ENCODE measurements at regions not wholly inside any gene's neighbourhood (a gene's known extent, or its start where the extent isn't known, plus 50 kb on each side); places are given as distances from the start of the nearest gene placed in this dataset.
"Not testable (repeated sequence)": the region's sequence is repeated elsewhere in the genome, so short reads cannot be mapped to it uniquely, and the experiment has no call there.

DNA sequence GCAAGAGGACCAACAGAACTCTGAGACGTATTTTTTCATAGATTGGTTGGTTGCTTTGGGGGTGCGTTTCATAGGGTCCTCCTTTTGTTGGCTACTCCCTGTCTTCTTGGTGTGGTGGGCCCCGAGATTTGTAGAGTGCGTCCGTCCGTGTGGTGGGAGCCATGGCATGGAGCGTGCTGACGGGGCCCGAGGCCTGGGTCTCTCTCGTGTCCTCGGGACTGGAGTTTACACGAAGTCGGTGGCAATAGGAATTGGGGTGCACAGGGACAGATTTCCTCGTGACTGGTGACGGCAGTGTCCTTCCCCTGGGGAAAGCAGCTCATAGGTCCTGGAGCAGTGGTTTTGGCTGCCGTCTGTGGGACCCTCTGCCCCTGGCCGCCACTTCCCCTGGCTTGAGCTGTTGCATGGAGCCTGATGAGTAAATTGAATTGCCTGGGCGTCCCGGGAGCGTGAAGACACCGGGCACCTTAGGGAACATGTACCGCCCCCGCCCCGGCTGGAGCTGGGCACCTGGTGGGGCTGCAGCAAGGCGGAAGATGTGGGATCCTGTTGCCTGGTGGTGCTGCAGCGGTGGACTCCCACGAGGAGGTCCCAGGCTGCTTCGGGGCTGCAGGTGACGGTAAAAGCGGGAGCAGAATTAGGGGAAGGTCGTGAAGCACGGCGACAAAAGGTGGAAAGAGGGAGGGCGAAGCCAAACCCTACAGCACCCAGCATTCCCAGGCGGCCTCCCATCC, 153.7 kb upstream of the ALG10B start:
- Histone ChIP-seq H3K9me2 (replicated peaks; ENCODE audit: insufficient read depth) (no peaks in the 10 kb centered on the region), H3K27ac (no peak overlapping the region), H3K27me3 (no peaks in the 10 kb centered on the region), H3K4me1 (ENCODE audit: insufficient read depth) (no peaks in the 10 kb centered on the region), H3K4me3 (no peak overlapping the region), H3K4me2 (no peak overlapping the region), H3K79me2 (no peaks in the 10 kb centered on the region), H3K36me3 (replicated peaks; ENCODE audit: insufficient read depth, low read depth) (no peaks in the 10 kb centered on the region), H3K9me3 (ENCODE audit: low read depth) (no peaks in the 10 kb centered on the region), H4K20me1 (ENCODE audit: insufficient read depth, poor library complexity, severe bottlenecking) (no peaks in the 10 kb centered on the region), H2AFZ (no peak overlapping the region)
- DNase-seq (ENCODE audit: low spot score), result no peak
- TF ChIP-seq EZH2 (IDR thresholded peaks at IDR 0.05; ENCODE audit: borderline replicate concordance) (no peak), EZH2phosphoT487 (IDR thresholded peaks at IDR 0.05; ENCODE audit: low read depth, severe bottlenecking, unreplicated experiment) (no peak)
- TF ChIP-seq, protein P1, sequence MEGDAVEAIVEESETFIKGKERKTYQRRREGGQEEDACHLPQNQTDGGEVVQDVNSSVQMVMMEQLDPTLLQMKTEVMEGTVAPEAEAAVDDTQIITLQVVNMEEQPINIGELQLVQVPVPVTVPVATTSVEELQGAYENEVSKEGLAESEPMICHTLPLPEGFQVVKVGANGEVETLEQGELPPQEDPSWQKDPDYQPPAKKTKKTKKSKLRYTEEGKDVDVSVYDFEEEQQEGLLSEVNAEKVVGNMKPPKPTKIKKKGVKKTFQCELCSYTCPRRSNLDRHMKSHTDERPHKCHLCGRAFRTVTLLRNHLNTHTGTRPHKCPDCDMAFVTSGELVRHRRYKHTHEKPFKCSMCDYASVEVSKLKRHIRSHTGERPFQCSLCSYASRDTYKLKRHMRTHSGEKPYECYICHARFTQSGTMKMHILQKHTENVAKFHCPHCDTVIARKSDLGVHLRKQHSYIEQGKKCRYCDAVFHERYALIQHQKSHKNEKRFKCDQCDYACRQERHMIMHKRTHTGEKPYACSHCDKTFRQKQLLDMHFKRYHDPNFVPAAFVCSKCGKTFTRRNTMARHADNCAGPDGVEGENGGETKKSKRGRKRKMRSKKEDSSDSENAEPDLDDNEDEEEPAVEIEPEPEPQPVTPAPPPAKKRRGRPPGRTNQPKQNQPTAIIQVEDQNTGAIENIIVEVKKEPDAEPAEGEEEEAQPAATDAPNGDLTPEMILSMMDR (IDR thresholded peaks at IDR 0.05; ENCODE audit: poor library complexity), result no peak
- whole genome bisulfite sequencing (ENCODE audit: low lambda C conversion rate, missing lambda C conversion rate), result 90% methylated on average over 35 of the region's 35 CpGs

DNA sequence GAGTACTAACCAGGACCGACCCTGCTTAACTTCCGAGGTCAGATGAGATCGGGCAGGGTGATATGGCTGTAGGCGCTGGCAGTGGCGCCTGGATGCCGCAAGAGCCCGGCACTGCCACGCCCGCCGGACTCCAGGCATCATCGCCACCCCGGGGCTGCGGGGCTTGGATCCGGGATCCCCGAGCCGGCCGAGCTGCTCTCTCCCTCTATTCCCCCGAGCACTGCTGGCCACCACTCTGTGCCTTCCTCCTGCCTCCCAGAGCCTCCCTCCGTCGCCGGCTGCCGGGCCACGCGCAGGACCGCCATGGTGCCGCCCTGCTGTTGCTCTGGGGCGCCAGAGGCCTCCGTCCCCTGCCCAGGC, 153.2 kb upstream of the ALG10B start:
- Histone ChIP-seq H3K27ac (no peak overlapping the region), H3K27me3 (no peaks in the 10 kb centered on the region), H3K4me1 (ENCODE audit: insufficient read depth) (no peaks in the 10 kb centered on the region), H3K9me2 (replicated peaks; ENCODE audit: insufficient read depth) (no peaks in the 10 kb centered on the region), H3K36me3 (replicated peaks; ENCODE audit: insufficient read depth, low read depth) (no peaks in the 10 kb centered on the region), H2AFZ (no peak overlapping the region), H4K20me1 (ENCODE audit: insufficient read depth, poor library complexity, severe bottlenecking) (no peaks in the 10 kb centered on the region), H3K79me2 (no peaks in the 10 kb centered on the region), H3K4me2 (no peak overlapping the region), H3K4me3 (no peak overlapping the region), H3K9me3 (ENCODE audit: low read depth) (no peaks in the 10 kb centered on the region)
- WGBS (ENCODE audit: low lambda C conversion rate, missing lambda C conversion rate), result 94% methylated on average over 24 of the region's 28 CpGs
- TF ChIP-seq EZH2 (IDR thresholded peaks at IDR 0.05; ENCODE audit: borderline replicate concordance) (no peak), EZH2phosphoT487 (IDR thresholded peaks at IDR 0.05; ENCODE audit: low read depth, severe bottlenecking, unreplicated experiment) (no peak)
- no peak for DNase-seq (ENCODE audit: low spot score)

DNA sequence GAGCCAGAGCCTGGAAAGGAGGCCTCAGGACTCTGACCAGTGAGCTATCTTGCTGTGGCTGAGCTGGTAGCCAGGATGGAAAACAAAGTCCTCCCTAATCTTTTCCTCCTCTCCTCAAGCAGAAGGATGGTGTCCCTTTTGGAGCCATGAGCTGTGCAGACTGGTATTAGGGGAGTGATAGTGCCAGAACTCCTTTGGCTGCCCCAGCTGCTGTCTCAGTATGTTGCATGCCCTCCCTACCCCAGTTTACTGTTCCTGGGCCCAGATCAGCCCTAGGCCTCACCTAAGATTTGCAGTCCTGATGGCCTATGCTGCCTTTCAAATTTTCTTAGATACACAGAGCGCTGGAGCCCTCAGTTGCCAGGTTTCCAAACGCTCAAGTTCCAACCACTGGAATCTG, 150.3 kb upstream of the ALG10B start:
- WGBS (ENCODE audit: low lambda C conversion rate, missing lambda C conversion rate), result 57% methylated on average over 2 of the region's 2 CpGs
- no peaks in the 10 kb centered on the region for H3K27me3 ChIP-seq
- H3K36me3 ChIP-seq (replicated peaks; ENCODE audit: insufficient read depth, low read depth), result no peaks in the 10 kb centered on the region
- H3K27ac ChIP-seq, result no peak overlapping the region
- H4K20me1 ChIP-seq (ENCODE audit: insufficient read depth, poor library complexity, severe bottlenecking), result no peaks in the 10 kb centered on the region
- H3K4me1 ChIP-seq (ENCODE audit: insufficient read depth), result no peaks in the 10 kb centered on the region
- no peak for DNase-seq (ENCODE audit: low spot score)
- no peak overlapping the region for H3K4me3 ChIP-seq
- TF ChIP-seq EZH2 (IDR thresholded peaks at IDR 0.05; ENCODE audit: borderline replicate concordance) (no peak), EZH2phosphoT487 (IDR thresholded peaks at IDR 0.05; ENCODE audit: low read depth, severe bottlenecking, unreplicated experiment) (no peak)
- TF ChIP-seq, protein P1 (IDR thresholded peaks at IDR 0.05; ENCODE audit: poor library complexity), result no peak
- no peak overlapping the region for H3K4me2 ChIP-seq
- no peaks in the 10 kb centered on the region for H3K79me2 ChIP-seq
- no peak overlapping the region for H2AFZ ChIP-seq
- H3K9me2 ChIP-seq (replicated peaks; ENCODE audit: insufficient read depth), result no peaks in the 10 kb centered on the region
- no peaks in the 10 kb centered on the region for H3K9me3 ChIP-seq (ENCODE audit: low read depth)

DNA sequence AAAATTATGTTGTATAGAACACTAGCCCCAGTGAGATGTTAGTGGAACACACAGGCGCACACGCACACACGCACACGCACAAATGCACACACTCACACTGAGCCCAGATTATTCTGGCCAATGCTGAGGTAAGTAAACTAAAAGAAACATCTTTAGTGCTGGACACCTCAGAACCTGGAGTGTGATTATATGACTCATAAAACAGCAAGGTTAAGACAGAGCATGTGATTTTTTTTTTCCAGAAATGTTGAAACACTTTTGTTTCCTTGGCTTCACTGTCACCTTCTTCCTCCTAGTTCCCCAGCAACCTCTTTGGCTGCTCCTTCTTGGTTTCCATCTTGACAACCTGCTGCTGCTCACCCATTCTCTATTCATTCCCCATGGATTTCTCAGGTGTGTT, 141.0 kb upstream of the ALG10B start:
- H3K27me3 ChIP-seq, result no peaks in the 10 kb centered on the region
- H4K20me1 ChIP-seq (ENCODE audit: insufficient read depth, poor library complexity, severe bottlenecking), result no peaks in the 10 kb centered on the region
- no peaks in the 10 kb centered on the region for H3K9me2 ChIP-seq (replicated peaks; ENCODE audit: insufficient read depth)
- no peak overlapping the region for H3K27ac ChIP-seq
- no peak overlapping the region for H3K4me3 ChIP-seq
- DNase-seq (ENCODE audit: low spot score), result no peak
- no peak for TF ChIP-seq EZH2phosphoT487 (IDR thresholded peaks at IDR 0.05; ENCODE audit: low read depth, severe bottlenecking, unreplicated experiment)
- H3K9me3 ChIP-seq (ENCODE audit: low read depth), result peaks cover 7% of the 10 kb centered on the region
- no peaks in the 10 kb centered on the region for H3K79me2 ChIP-seq
- no peak overlapping the region for H3K4me2 ChIP-seq
- H3K4me1 ChIP-seq (ENCODE audit: insufficient read depth), result no peaks in the 10 kb centered on the region
- WGBS (ENCODE audit: low lambda C conversion rate, missing lambda C conversion rate), result 95% methylated on average over 4 of the region's 4 CpGs
- no peak overlapping the region for H2AFZ ChIP-seq
- no peaks in the 10 kb centered on the region for H3K36me3 ChIP-seq (replicated peaks; ENCODE audit: insufficient read depth, low read depth)

DNA sequence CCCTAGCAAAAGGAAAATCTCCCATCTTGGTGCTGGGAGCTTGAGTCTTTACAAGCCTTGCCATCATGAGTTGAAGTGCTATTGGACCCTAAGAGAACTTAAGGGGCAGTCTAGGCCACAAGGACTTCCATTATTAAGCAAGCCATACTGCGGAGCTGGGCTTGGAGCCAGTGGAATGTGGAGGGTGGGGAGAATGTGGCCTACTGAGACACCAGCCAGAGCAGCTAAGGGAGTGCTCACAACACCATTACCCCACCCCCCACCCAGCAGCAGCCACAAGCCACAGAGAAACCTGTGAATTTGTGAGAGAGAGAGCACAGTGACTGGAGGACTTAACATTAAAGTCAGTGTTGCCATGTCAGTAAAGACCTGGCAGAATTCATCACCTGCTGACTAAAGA, 133.0 kb upstream of the ALG10B start:
- H3K9me2 ChIP-seq (replicated peaks; ENCODE audit: insufficient read depth); DNase-seq (ENCODE audit: low spot score); H3K36me3 ChIP-seq (replicated peaks; ENCODE audit: insufficient read depth, low read depth); H2AFZ ChIP-seq; H3K27me3 ChIP-seq; H3K9me3 ChIP-seq (ENCODE audit: low read depth); H3K4me1 ChIP-seq (ENCODE audit: insufficient read depth); H3K79me2 ChIP-seq; H3K4me3 ChIP-seq; H3K27ac ChIP-seq; H4K20me1 ChIP-seq (ENCODE audit: insufficient read depth, poor library complexity, severe bottlenecking); H3K4me2 ChIP-seq: not testable (repeated sequence)
- 95% methylated on average over 1 of the region's 1 CpG for WGBS (ENCODE audit: low lambda C conversion rate, missing lambda C conversion rate)

DNA sequence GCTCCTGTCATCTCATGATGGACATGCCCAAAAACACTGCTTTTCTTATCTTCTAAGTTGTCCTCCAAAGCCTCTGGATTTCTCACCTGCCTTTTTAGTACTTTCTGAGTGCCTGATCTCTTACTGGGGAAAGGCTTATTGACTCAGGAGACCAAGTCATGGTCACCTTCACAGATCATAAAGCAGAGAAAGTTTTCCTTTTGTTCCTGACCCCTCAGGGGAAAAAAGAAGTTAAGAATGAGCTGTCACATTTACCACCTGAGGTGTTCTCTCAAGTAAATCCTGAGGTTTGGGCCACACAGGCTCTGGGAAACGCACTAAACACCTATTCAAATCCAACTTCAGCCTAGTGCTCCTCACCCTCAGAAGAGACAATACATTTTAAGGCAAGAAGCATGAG, 119.3 kb upstream of the ALG10B start:
- not testable (repeated sequence) for H3K4me2 ChIP-seq; H3K27me3 ChIP-seq; H2AFZ ChIP-seq; H3K4me1 ChIP-seq (ENCODE audit: insufficient read depth); H3K27ac ChIP-seq; H3K4me3 ChIP-seq; H4K20me1 ChIP-seq (ENCODE audit: insufficient read depth, poor library complexity, severe bottlenecking); H3K36me3 ChIP-seq (replicated peaks; ENCODE audit: insufficient read depth, low read depth); H3K9me3 ChIP-seq (ENCODE audit: low read depth); DNase-seq (ENCODE audit: low spot score); H3K9me2 ChIP-seq (replicated peaks; ENCODE audit: insufficient read depth); H3K79me2 ChIP-seq
- 67% methylated on average over 1 of the region's 1 CpG for WGBS (ENCODE audit: low lambda C conversion rate, missing lambda C conversion rate)
